ENCODE measurements at regions not wholly inside any gene's neighbourhood (a gene's known extent, or its start where the extent isn't known, plus 50 kb on each side); places are given as distances from the start of the nearest gene placed in this dataset.

- TF ChIP-seq POLR2A (IDR thresholded peaks at IDR 0.05) (no peak), CTCF (IDR thresholded peaks at IDR 0.05) (no peak), POLR2AphosphoS5 (IDR thresholded peaks at IDR 0.05) (no peak)
These were observed 262.1 kb downstream of the HACE1 start for GRCh38 chr6:104597541-104598050.
